Fibroblast of mammary gland (primary cell): ENCODE measurements at regions not wholly inside any gene's neighbourhood (a gene's known extent, or its start where the extent isn't known, plus 50 kb on each side); places are given as distances from the start of the nearest gene placed in this dataset.
"Not testable (repeated sequence)": the region's sequence is repeated elsewhere in the genome, so short reads cannot be mapped to it uniquely, and the experiment has no call there.

Experiments used
- DNase-seq: peaks from one replicate; pipeline ENCODE4 v3.0.0-alpha.2; 2010; ENCODE audit warnings: low read depth
- H3K4me3 ChIP-seq: 2 replicates; pipeline ENCODE4 v1.5.1; 2011; ENCODE audit warnings: low read depth, mild to moderate bottlenecking, low read length, moderate library complexity; ENCODE audit not compliant: control insufficient read depth
- TF ChIP-seq, protein P1 (sequence below): conservative IDR thresholded peaks from 2 replicates; pipeline ENCODE4 v1.5.1; 2011; ENCODE audit warnings: low read depth, low read length, inconsistent platforms; ENCODE audit not compliant: control insufficient read depth, insufficient read depth

DNA sequence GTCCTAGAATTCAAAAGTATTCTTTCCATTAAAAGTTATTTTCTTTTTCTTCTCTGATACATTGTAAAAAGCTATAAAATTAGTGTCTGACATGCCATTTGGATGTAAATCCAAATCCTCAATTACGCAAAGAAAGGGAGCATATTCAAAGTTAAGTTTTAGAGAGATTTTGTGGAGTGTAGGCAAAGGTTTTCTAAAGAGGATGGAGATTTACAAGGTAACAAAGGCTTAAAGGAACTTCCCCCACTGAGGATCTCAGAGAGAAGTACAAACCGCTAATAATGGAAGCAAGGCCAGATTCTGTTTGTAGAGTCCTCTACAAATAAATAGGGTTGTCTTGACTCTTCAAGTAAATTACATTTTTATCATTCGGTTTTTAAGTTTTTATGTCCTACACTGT is 91.0 kb upstream of the MAPK10 start:
- TF ChIP-seq, protein P1, sequence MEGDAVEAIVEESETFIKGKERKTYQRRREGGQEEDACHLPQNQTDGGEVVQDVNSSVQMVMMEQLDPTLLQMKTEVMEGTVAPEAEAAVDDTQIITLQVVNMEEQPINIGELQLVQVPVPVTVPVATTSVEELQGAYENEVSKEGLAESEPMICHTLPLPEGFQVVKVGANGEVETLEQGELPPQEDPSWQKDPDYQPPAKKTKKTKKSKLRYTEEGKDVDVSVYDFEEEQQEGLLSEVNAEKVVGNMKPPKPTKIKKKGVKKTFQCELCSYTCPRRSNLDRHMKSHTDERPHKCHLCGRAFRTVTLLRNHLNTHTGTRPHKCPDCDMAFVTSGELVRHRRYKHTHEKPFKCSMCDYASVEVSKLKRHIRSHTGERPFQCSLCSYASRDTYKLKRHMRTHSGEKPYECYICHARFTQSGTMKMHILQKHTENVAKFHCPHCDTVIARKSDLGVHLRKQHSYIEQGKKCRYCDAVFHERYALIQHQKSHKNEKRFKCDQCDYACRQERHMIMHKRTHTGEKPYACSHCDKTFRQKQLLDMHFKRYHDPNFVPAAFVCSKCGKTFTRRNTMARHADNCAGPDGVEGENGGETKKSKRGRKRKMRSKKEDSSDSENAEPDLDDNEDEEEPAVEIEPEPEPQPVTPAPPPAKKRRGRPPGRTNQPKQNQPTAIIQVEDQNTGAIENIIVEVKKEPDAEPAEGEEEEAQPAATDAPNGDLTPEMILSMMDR = no peak
- DNase-seq = no peak
- H3K4me3 ChIP-seq = no peak overlapping the region

DNA sequence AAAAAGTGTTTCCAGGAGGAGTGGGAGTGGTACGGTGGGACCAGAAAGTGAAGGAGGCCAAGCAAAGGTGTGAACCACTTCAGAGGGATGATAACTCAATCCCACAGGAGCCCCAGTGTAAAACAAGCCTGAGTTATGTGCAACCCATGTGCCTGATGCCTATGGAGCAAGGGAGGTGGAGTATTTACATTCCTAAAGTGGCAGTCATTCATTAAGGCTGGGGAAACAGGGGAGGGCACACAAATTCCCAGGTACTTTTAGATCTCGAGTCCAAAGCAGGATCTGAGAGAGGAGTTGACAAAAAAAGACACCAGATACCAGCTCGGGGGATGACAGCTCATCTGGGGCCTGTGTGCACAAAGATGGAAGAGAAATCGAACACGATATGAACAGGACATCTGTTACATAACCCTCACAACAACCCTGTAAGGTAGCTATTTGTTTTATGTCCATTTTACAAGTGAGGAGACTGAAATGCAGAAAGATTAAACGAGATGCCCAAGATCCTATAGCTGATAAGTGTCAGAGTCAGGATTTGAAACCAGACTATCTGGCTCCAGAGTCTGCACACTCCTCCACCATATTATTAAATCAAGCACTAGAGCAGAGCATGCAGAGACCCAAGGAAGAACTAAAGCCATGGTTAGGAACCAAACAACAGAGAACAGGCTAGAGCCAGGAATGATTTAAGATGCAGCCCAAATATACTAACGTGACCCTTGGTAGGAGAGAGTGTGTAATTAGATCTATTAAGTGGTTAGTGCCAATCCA is 91.9 kb upstream of the MAPK10 start:
- DNase-seq = peak; percentile 4
- TF ChIP-seq, protein P1 = no peak
- H3K4me3 ChIP-seq = peak overlapping the region; percentile 39

DNA sequence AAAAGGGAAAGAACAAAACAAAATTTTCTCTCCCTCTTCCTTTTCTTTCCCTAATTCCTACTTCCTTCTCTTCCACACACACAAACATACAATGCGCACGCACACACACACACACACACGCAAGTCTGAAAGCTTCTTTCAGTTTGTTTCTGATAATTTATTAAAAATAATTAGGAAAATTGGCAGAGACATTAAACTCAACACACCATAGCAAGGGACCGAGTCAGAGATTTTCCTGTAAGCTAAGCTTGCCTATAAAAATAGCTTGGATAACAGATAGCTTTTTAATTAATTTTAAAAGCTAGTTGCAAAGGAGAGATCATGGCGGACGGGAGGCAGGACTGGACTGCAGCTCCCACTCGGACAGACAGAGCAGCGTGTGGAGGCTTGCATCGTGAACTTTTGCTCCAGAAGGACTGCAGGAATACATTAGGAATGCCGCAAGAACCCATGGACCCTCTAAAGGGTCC is 92.6 kb upstream of the MAPK10 start:
- peak overlapping the region; percentile 39 for H3K4me3 ChIP-seq
- DNase-seq = peak; percentile 46
- TF ChIP-seq, protein P1 = no peak

DNA sequence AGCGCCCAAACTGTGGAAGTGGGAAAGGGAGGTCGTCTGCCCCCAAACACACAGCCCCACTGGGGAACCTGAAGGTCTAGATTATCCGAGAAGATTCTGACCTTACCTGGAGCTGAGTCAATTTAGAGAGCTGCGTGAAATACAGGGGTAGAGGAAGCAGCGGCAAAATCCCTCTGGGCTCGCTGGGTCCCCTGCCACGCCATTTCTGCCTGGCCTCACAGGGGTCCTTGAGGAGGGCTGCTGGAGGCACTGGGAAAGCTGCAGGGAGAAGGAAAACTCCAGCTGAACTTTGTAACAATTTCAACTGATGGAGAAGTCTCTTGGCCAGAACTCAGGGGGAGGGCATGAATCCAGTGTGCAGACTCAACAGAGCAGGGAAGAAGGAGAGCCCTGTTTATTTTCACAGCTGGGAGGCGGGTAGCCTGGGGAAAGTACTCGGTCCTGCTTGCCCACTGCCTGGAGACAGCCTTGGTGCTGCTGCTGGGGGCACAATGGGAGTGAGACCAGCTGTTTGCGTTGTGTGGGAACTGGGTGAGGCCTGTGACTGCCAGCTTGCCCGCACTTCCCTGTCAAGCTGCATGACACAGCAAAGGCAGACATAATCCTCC is 93.2 kb upstream of the MAPK10 start:
- DNase-seq = peak; percentile 43
- TF ChIP-seq, protein P1 = no peak
- H3K4me3 ChIP-seq = peak overlapping the region; percentile 39

DNA sequence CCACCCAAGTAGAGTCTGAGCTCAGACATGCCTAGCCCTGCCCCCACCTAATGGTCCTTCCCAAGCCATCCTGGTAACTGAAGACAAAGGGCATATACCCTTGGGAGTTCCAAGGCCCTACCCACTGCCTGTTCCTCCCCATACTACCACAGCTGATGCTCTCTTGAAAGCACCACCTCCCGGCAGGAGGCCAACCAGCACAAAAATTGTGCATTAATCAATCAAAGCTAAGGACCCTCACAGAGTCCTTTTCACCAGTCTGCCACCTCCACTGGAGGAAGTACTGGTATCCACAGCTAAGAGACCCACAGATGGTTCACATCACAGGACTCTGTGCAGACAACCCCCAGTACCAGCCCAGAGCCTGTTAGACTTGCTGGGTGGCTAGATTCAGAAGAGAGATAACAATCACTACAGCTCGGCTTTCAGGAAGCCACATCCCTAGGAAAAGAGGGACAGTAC is 93.8 kb upstream of the MAPK10 start:
- peak; percentile 13 for DNase-seq
- H3K4me3 ChIP-seq = not testable (repeated sequence)

DNA sequence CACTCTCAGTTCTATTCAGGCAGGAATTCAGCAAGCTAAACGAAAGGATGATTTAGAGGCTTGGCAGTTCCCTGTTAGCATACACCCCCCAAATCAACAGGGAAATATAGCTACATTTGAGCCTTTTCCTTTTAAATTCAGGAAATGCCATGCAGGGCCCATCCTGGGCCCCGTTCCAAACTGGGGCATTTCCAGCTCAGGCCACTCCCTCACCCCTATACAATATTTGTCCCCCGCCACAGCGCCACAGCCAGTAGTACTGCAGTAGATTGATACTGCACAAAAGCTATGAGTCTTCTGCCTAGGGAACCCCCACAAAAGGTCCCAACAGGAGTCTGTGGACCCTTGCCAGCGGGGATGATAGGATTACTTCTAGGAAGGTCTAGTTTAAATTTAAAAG is 102.0 kb upstream of the MAPK10 start:
- TF ChIP-seq, protein P1 = no peak
- no peak for DNase-seq
- H3K4me3 ChIP-seq = no peak overlapping the region

DNA sequence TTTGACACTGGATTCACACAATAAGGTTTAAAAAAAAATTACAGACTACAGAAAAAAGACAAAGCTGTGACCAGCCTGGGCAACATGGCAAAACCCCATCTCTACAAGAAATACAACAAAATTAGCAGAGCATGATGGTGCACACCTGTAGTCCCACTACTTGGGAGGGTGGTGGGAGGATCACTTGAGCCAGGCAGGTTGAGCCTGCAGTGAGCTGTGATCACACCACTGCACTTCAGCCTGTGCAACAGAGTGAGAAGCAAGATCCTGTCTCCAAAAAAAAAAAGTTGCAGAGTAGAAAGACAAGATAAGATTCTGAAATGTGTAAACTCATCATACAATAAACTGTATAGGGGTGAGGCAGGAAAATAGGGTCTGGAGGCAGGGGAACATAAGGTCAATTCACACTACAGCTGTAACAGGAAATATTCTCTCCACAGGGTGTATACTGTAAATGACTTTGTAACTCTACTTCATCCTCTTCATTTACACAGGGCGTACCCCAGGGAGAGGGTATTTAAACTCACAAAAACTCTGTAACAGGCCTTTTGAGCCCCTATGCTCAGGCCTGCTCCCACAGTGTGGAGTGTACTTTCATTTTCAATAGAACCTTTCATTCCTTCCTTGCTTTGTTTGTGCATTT is 112.6 kb upstream of the MAPK10 start:
- TF ChIP-seq, protein P1 = no peak
- DNase-seq = no peak
- H3K4me3 ChIP-seq = no peak overlapping the region

DNA sequence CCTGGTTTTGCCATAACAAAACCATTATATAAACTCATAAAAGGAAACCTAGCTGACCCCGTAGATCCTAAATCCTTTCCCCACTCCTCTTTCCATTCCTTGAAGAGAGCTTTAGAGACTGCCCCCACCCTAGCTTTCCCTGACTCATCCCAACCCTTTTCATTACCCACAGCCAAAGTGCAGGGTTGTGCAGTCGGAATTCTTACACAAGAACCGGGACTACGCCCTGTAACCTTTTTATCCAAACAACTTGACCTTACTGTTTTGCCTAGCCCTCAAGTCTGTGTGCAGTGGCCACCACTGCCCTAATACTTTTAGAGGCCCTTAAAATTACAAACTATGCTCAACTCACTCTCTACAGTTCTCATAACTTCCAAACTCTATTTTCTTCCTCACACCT is 116.0 kb upstream of the PTPN13 start:
- H3K4me3 ChIP-seq, DNase-seq: not testable (repeated sequence)
